GM12892 (cell line): ENCODE measurements at regions not wholly inside any gene's neighbourhood (a gene's known extent, or its start where the extent isn't known, plus 50 kb on each side); places are given as distances from the start of the nearest gene placed in this dataset.

Experiments
- POLR2A ChIP-seq: IDR thresholded peaks from 2 replicates; pipeline ENCODE4 v1.6.1; 2011; ENCODE audit warnings: low read depth, low read length, control low read depth
- POLR2AphosphoS5 ChIP-seq: IDR thresholded peaks from 2 replicates; pipeline ENCODE4 v1.6.1; 2011; ENCODE audit warnings: low read depth, low read length, control low read depth
- TAF1 ChIP-seq: IDR thresholded peaks from 2 replicates; pipeline ENCODE4 v1.6.1; 2011; ENCODE audit warnings: low read depth, mild to moderate bottlenecking, control low read depth, low read length, borderline replicate concordance

DNA sequence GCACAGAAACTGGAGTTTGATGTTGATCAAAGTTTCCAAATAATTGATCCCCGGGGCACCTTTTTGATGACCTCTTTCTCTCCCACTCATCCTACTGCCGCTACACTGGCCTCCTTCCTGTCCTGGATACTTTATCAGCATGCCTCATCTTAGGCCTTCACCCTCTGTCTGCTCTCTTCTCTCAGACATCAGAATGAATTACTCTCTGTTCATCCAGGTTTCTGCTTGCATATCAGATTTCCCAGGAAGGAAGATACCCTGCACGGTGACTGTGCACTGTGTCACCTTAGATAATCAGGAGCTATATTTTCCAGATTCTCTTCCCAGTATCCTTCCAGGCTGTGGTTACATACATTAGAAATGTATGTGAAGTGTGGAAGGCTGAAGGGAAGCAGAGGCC, 397.0 kb downstream of the DIRAS2 start:
- TF ChIP-seq POLR2A, result no peak
- TF ChIP-seq TAF1, result no peak
- no peak for TF ChIP-seq POLR2AphosphoS5
